ENCODE measurements at regions not wholly inside any gene's neighbourhood (a gene's known extent, or its start where the extent isn't known, plus 50 kb on each side); places are given as distances from the start of the nearest gene placed in this dataset.
A peak's percentile ranks its signal among the peaks of the same experiment; 100 is the strongest.

- H3K9me1 ChIP-seq (ENCODE audit: control insufficient read depth, insufficient read depth, low read length), result no peaks in the 10 kb centered on the region
- intact Hi-C loops (cut with micrococcal nuclease), result no loop called here
- ATAC-seq, result no peak
- H3K4me1 ChIP-seq (replicated peaks in 1 of 2; ENCODE audit: control insufficient read depth in 2 of 2, insufficient read depth in 2 of 2, low read length in 2 of 2), result peaks cover 10 to 16% of the 10 kb centered on the region in 2 experiments; a peak in 4 of 5 replicates
- FAIRE-seq, result no peak
- no peak overlapping the region for H3K27ac ChIP-seq (ENCODE audit: extremely low read depth, low read depth, low read length)
- no peaks in the 10 kb centered on the region; the same call in 1 of the 2 replicates for H4K20me1 ChIP-seq (replicated peaks; ENCODE audit: control insufficient read depth, insufficient read depth, low read length)
- TF ChIP-seq, protein P1, sequence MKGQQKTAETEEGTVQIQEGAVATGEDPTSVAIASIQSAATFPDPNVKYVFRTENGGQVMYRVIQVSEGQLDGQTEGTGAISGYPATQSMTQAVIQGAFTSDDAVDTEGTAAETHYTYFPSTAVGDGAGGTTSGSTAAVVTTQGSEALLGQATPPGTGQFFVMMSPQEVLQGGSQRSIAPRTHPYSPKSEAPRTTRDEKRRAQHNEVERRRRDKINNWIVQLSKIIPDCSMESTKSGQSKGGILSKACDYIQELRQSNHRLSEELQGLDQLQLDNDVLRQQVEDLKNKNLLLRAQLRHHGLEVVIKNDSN (CRISPR knock-in tag; IDR thresholded peaks at IDR 0.05), result 0 out of 2 replicates have a peak, but pooled peaks have one; percentile 10
- TF ChIP-seq IFI16 (CRISPR knock-in tag; IDR thresholded peaks at IDR 0.05), result no peak
- H3K9ac ChIP-seq (ENCODE audit: insufficient read depth in 1 of 2, low read depth in 2 of 2, low read length in 2 of 2), result no peak overlapping the region
- CTCF ChIA-PET (ENCODE audit: low intra/inter-chr PET ratio), result no interaction called here
- BruUV-seq (replicated peaks), result no TSS peak
- POLR2A ChIA-PET, result no interaction called here
- H3K27me3 ChIP-seq (ENCODE audit: control insufficient read depth in 2 of 2, insufficient read depth in 2 of 2, low read length in 2 of 2), result peaks cover 30 to 78% of the 10 kb centered on the region in 2 experiments
- no peak overlapping the region for H2AFZ ChIP-seq (ENCODE audit: low read depth, low read length)
- no peak overlapping the region for H3K4me2 ChIP-seq (ENCODE audit: insufficient read depth, low read length)
- no peaks in the 10 kb centered on the region for H3K36me3 ChIP-seq (ENCODE audit: control insufficient read depth, insufficient read depth, low read length)
- H3K9me3 ChIP-seq (replicated peaks; ENCODE audit: control insufficient read depth, insufficient read depth, low read depth, low read length), result no peaks in the 10 kb centered on the region
- in situ Hi-C loops (cut with MboI), result no loop called here
- no peaks in the 10 kb centered on the region for H3K79me2 ChIP-seq (ENCODE audit: control insufficient read depth, insufficient read depth, low read length)
- 9% methylated on average over 13 of the region's 13 CpGs for WGBS (ENCODE audit: insufficient coverage, low coverage, missing lambda C conversion rate)
- H3K4me3 ChIP-seq, result no peak overlapping the region
- DNase-seq (ENCODE audit: extremely low read depth in 1 of 4, low spot score in 3 of 4), result peak in 2 of 4 experiments; percentile 39 to 40
Measured at GRCh38 chr9:134220311-134220710, 55.9 kb upstream of the RNU6ATAC start.

GRCh38 chr9:134221273-134222017 lies 57.1 kb upstream of the RNU6ATAC start:
- CTCF ChIA-PET (ENCODE audit: low intra/inter-chr PET ratio), result no interaction called here
- POLR2A ChIA-PET, result no interaction called here
- Histone ChIP-seq H3K4me2 (ENCODE audit: insufficient read depth, low read length) (no peak overlapping the region), H3K79me2 (ENCODE audit: control insufficient read depth, insufficient read depth, low read length) (no peaks in the 10 kb centered on the region), H3K9me1 (ENCODE audit: control insufficient read depth, insufficient read depth, low read length) (no peaks in the 10 kb centered on the region), H3K4me3 (no peak overlapping the region), H3K9me3 (replicated peaks; ENCODE audit: control insufficient read depth, insufficient read depth, low read depth, low read length) (no peaks in the 10 kb centered on the region), H3K36me3 (ENCODE audit: control insufficient read depth, insufficient read depth, low read length) (no peaks in the 10 kb centered on the region), H3K27me3 (ENCODE audit: control insufficient read depth in 2 of 2, insufficient read depth in 2 of 2, low read length in 2 of 2) (peaks cover 37 to 81% of the 10 kb centered on the region in 2 experiments), H3K4me1 (replicated peaks in 1 of 2; ENCODE audit: control insufficient read depth in 2 of 2, insufficient read depth in 2 of 2, low read length in 2 of 2) (peaks cover under 1 to 7% of the 10 kb centered on the region in 2 experiments; a peak in 3 of 5 replicates), H2AFZ (ENCODE audit: low read depth, low read length) (no peak overlapping the region), H3K9ac (ENCODE audit: insufficient read depth in 1 of 2, low read depth in 2 of 2, low read length in 2 of 2) (no peak overlapping the region), H4K20me1 (replicated peaks; ENCODE audit: control insufficient read depth, insufficient read depth, low read length) (no peaks in the 10 kb centered on the region; the same call in 1 of the 2 replicates), H3K27ac (ENCODE audit: extremely low read depth, low read depth, low read length) (no peak overlapping the region)
- ATAC-seq, result no peak
- FAIRE-seq, result no peak
- WGBS (ENCODE audit: insufficient coverage, low coverage, missing lambda C conversion rate), result 8% methylated on average over 21 of the region's 23 CpGs
- in situ Hi-C loops (cut with MboI) (no loop called here), intact Hi-C loops (cut with micrococcal nuclease) (no loop called here)
- no peak for DNase-seq (ENCODE audit: extremely low read depth in 1 of 4, low spot score in 3 of 4)
- BruUV-seq (replicated peaks), result no TSS peak
- TF ChIP-seq PKNOX1 (IDR thresholded peaks at IDR 0.05) (no peak), ZNF408 (CRISPR knock-in tag; IDR thresholded peaks at IDR 0.05; ENCODE audit: low read depth) (no peak), NFIX (CRISPR knock-in tag; IDR thresholded peaks at IDR 0.05; ENCODE audit: low read depth) (no peak), CREM (IDR thresholded peaks at IDR 0.05; ENCODE audit: low read depth) (no peak), POLR2A (conservative IDR thresholded peaks at IDR 0.05) (no peak), FOXJ3 (CRISPR knock-in tag; IDR thresholded peaks at IDR 0.05) (no peak), CBX8 (IDR thresholded peaks at IDR 0.05; ENCODE audit: borderline replicate concordance, extremely low read depth, low read depth, low read length, poor library complexity, severe bottlenecking) (no peak), STAT5B (CRISPR knock-in tag; IDR thresholded peaks at IDR 0.05) (no peak), TBL1XR1 (IDR thresholded peaks at IDR 0.05; ENCODE audit: low read length in 2 of 2) (no peak), EP300 (IDR thresholded peaks at IDR 0.05; ENCODE audit: low read length) (no peak)
- TF ChIP-seq, protein P2, sequence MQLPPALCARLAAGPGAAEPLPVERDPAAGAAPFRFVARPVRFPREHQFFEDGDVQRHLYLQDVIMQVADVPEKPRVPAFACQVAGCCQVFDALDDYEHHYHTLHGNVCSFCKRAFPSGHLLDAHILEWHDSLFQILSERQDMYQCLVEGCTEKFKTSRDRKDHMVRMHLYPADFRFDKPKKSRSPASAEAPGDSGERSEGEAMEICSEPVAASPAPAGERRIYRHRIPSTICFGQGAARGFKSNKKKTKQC (CRISPR knock-in tag; IDR thresholded peaks at IDR 0.05), result no peak
